ENCODE measurements at regions not wholly inside any gene's neighbourhood (a gene's known extent, or its start where the extent isn't known, plus 50 kb on each side); places are given as distances from the start of the nearest gene placed in this dataset.

DNA sequence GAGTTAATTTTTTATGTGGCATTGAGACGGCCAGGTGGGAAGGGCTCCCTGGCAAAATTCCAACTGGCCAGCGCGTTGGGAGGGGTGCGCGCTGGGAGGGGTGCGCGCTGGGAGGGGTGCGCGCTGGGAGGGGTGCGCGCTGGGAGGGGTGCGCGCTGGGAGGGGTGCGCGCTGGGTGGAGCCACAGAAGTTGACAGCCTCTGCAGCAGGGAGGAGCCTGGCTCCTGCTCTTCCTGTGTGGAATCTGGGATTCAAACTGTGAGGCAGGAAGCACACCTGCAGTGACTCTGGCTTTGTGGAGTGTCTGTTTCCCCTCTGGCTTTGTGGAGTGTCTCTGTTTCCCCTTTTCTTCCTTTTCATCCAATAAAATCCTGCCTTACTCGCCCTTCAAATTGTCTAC is 147.9 kb upstream of the CBLN2 start:
- no peak overlapping the region for H3K27ac ChIP-seq
- no peak overlapping the region for H3K4me3 ChIP-seq (ENCODE audit: low read depth, low read length)
- DNase-seq, result no peak
- H3K9me3 ChIP-seq (ENCODE audit: severe bottlenecking), result no peaks in the 10 kb centered on the region
- H3K36me3 ChIP-seq, result no peaks in the 10 kb centered on the region
- no peak for TF ChIP-seq CTCF (IDR thresholded peaks at IDR 0.05; ENCODE audit: low read depth, low read length)
- H3K27me3 ChIP-seq (ENCODE audit: insufficient read depth, low read depth, severe bottlenecking), result no peaks in the 10 kb centered on the region

- H3K27me3 ChIP-seq (ENCODE audit: insufficient read depth, low read depth, severe bottlenecking), result no peaks in the 10 kb centered on the region
Observed at GRCh38 chr18:72687736-72688135, 143.6 kb upstream of the CBLN2 start.

GRCh38 chr18:72675394-72675793 is 131.3 kb upstream of the CBLN2 start:
- Histone ChIP-seq H3K4me3 (ENCODE audit: low read depth, low read length) (no peak overlapping the region), H3K9me3 (ENCODE audit: severe bottlenecking) (no peaks in the 10 kb centered on the region), H3K36me3 (no peaks in the 10 kb centered on the region), H3K27me3 (ENCODE audit: insufficient read depth, low read depth, severe bottlenecking) (no peaks in the 10 kb centered on the region), H3K27ac (no peak overlapping the region)
- TF ChIP-seq CTCF (IDR thresholded peaks at IDR 0.05; ENCODE audit: low read depth, low read length), result no peak
- no peak for DNase-seq

More at GRCh38 chr18:72687736-72688135, 143.6 kb upstream of the CBLN2 start:
- TF ChIP-seq CTCF (IDR thresholded peaks at IDR 0.05; ENCODE audit: low read depth, low read length), result no peak
- no peak overlapping the region for H3K27ac ChIP-seq
- no peaks in the 10 kb centered on the region for H3K36me3 ChIP-seq
- DNase-seq, result no peak
- H3K9me3 ChIP-seq (ENCODE audit: severe bottlenecking), result no peaks in the 10 kb centered on the region
- no peak overlapping the region for H3K4me3 ChIP-seq (ENCODE audit: low read depth, low read length)

- TF ChIP-seq CTCF (IDR thresholded peaks at IDR 0.05; ENCODE audit: low read depth, low read length), result no peak
- Histone ChIP-seq H3K9me3 (ENCODE audit: severe bottlenecking) (no peaks in the 10 kb centered on the region), H3K4me3 (ENCODE audit: low read depth, low read length) (no peak overlapping the region), H3K27me3 (ENCODE audit: insufficient read depth, low read depth, severe bottlenecking) (no peaks in the 10 kb centered on the region), H3K36me3 (no peaks in the 10 kb centered on the region), H3K27ac (no peak overlapping the region)
- peak; percentile 26 for DNase-seq
Observed at GRCh38 chr18:72674710-72675109, 130.6 kb upstream of the CBLN2 start.

DNA sequence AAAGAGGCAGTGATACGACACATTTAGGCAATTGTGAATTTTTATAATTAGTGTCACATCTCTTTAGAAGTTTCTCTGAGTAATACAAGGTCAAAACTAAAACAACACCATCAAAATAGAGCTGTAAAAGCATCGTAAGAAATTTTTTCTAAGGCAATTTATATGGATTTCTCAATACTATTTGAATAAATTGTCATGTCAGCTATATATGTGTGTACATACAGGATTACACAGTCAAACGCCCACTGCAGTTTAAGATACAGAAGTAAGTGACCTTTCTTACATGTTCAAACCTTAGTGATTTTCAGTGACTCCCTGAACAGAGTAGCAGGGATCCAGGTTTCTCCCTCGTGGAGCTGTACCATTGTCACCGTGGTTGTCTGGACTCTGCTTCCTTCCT is 129.1 kb upstream of the CBLN2 start:
- DNase-seq, result no peak
- no peak overlapping the region for H3K4me3 ChIP-seq (ENCODE audit: low read depth, low read length)
- TF ChIP-seq CTCF (IDR thresholded peaks at IDR 0.05; ENCODE audit: low read depth, low read length), result no peak
- H3K9me3 ChIP-seq (ENCODE audit: severe bottlenecking), result no peaks in the 10 kb centered on the region
- no peak overlapping the region for H3K27ac ChIP-seq
- no peaks in the 10 kb centered on the region for H3K36me3 ChIP-seq
- no peaks in the 10 kb centered on the region for H3K27me3 ChIP-seq (ENCODE audit: insufficient read depth, low read depth, severe bottlenecking)

GRCh38 chr18:72672364-72673184 is 128.4 kb upstream of the CBLN2 start:
- peak; percentile 42 for DNase-seq

More at GRCh38 chr18:72672364-72673184, 128.4 kb upstream of the CBLN2 start:
- TF ChIP-seq CTCF (IDR thresholded peaks at IDR 0.05; ENCODE audit: low read depth, low read length), result peak; percentile 53
- no peak overlapping the region for H3K4me3 ChIP-seq (ENCODE audit: low read depth, low read length)
- H3K36me3 ChIP-seq, result no peaks in the 10 kb centered on the region
- H3K27ac ChIP-seq, result no peak overlapping the region
- no peaks in the 10 kb centered on the region for H3K9me3 ChIP-seq (ENCODE audit: severe bottlenecking)
- H3K27me3 ChIP-seq (ENCODE audit: insufficient read depth, low read depth, severe bottlenecking), result no peaks in the 10 kb centered on the region

All from WERI-Rb-1 (cell line).